ENCODE measurements at regions not wholly inside any gene's neighbourhood (a gene's known extent, or its start where the extent isn't known, plus 50 kb on each side); places are given as distances from the start of the nearest gene placed in this dataset.
A peak's percentile ranks its signal among the peaks of the same experiment; 100 is the strongest.

DNA sequence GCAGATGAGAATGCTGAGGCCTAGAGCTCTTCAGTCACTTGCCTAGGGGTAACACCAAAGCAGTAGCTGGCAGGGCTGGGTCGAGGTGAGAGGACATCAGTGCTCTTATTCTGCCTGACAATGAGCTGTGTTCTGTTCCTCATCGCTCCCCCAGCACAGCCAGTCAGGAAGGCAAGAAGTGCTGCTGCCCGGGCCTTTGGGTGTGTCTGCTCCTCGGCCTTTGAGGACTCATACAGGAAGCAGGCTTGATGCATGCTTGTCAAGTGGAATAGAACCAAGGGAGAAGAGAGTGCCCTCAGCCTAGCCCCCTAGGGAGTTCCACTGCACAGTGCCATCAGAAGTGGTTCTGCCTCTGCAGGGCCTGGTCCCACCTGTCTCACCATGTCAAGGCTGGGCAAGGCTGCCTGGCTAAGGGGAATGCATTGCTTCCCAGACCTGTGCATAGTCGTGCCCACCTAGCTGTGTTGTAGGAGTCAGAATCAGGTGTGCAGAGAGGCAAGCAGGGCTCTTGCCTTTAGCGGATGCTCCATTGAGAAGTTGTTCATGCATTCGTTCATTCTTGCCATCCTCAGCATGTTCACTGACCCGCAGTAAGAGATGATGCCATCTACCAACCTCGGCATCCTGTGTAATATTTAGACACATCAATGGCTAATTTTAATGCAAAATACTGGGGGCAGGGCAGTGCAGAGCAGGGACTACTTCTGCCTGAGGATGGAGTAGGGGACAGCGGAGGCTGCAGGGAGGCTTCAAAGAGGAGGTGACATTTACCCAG is 156.6 kb downstream of the RPS24 start:
- ATAC-seq (ENCODE audit: insufficient read depth, low FRiP score) = peak; percentile 41
- no peak for TF ChIP-seq CTCF (IDR thresholded peaks at IDR 0.05; ENCODE audit: control extremely low read depth, extremely low read depth)
- Histone ChIP-seq H3K36me3 (ENCODE audit: control insufficient read depth in 4 of 4, insufficient read depth in 4 of 4, low read length in 4 of 4) (no peaks in the 10 kb centered on the region), H3K27me3 (ENCODE audit: control insufficient read depth in 3 of 3, insufficient read depth in 3 of 3, low read length in 2 of 3) (no peaks in the 10 kb centered on the region), H3K9ac (ENCODE audit: insufficient read depth in 1 of 2, low read length in 2 of 2) (no peak overlapping the region), H3K4me1 (ENCODE audit: control insufficient read depth in 5 of 5, insufficient read depth in 5 of 5, low read length in 5 of 5) (peaks cover 0 to 7% (median 4%) of the 10 kb centered on the region in 5 donors), H3K4me3 (no peak overlapping the region), H3K9me3 (ENCODE audit: control insufficient read depth in 4 of 4, insufficient read depth in 3 of 4, low read length in 3 of 4) (peaks cover 0 to 8% (median 3%) of the 10 kb centered on the region in 4 donors), H3K27ac (ENCODE audit: low read depth in 1 of 2, low read length in 1 of 2) (no peak overlapping the region)
- WGBS, 2 donors = 74% methylated on average over 10 of the region's 10 CpGs
- DNase-seq = no peak

DNA sequence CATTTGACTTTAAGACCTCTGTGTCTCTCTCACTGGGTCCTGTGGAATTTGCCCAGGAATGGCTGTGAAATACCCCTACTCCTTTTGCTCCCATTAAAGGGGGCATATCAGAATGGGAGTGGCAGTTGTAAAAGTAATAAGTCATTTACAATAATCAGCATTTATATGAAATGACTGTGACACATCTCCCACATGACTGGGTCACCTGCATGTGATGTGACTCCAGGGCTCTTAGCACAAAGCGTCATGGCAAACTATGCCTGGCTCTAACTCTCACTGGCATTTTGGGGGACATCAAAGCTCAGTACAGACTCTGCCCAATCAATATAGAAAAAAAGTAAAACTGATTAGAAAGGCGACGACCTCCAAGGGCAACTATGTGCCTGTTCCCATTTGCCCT is 157.6 kb downstream of the RPS24 start:
- Histone ChIP-seq H3K4me1 (ENCODE audit: control insufficient read depth in 5 of 5, insufficient read depth in 5 of 5, low read length in 5 of 5) (peaks cover 0 to 9% (median 4%) of the 10 kb centered on the region in 5 donors), H3K9ac (ENCODE audit: insufficient read depth in 1 of 2, low read length in 2 of 2) (no peak overlapping the region), H3K4me3 (no peak overlapping the region), H3K27me3 (ENCODE audit: control insufficient read depth in 3 of 3, insufficient read depth in 3 of 3, low read length in 2 of 3) (no peaks in the 10 kb centered on the region), H3K9me3 (ENCODE audit: control insufficient read depth in 4 of 4, insufficient read depth in 3 of 4, low read length in 3 of 4) (peaks cover 0 to 8% (median 3%) of the 10 kb centered on the region in 4 donors), H3K27ac (ENCODE audit: low read depth in 1 of 2, low read length in 1 of 2) (no peak overlapping the region), H3K36me3 (ENCODE audit: control insufficient read depth in 4 of 4, insufficient read depth in 4 of 4, low read length in 4 of 4) (no peaks in the 10 kb centered on the region)
- ATAC-seq (ENCODE audit: insufficient read depth, low FRiP score) (no peak), DNase-seq (no peak)
- WGBS, 2 donors = 96% methylated on average over 3 of the region's 3 CpGs
- TF ChIP-seq CTCF (IDR thresholded peaks at IDR 0.05; ENCODE audit: control extremely low read depth, extremely low read depth) = no peak

- no peak overlapping the region for H3K9ac ChIP-seq (ENCODE audit: insufficient read depth in 1 of 2, low read length in 2 of 2)
- no peak overlapping the region for H3K27ac ChIP-seq (ENCODE audit: low read depth in 1 of 2, low read length in 1 of 2)
- peaks cover 0 to 8% (median 4%) of the 10 kb centered on the region in 4 donors for H3K9me3 ChIP-seq (ENCODE audit: control insufficient read depth in 4 of 4, insufficient read depth in 3 of 4, low read length in 3 of 4)
- ATAC-seq (ENCODE audit: insufficient read depth, low FRiP score) (no peak), DNase-seq (no peak)
- H3K4me3 ChIP-seq = no peak overlapping the region
- H3K27me3 ChIP-seq (ENCODE audit: control insufficient read depth in 3 of 3, insufficient read depth in 3 of 3, low read length in 2 of 3) = no peaks in the 10 kb centered on the region
- peaks cover 0 to 9% (median 4%) of the 10 kb centered on the region in 5 donors for H3K4me1 ChIP-seq (ENCODE audit: control insufficient read depth in 5 of 5, insufficient read depth in 5 of 5, low read length in 5 of 5)
- WGBS, 2 donors = 93 to 94% methylated on average over 1 of the region's 1 CpG
- no peak for TF ChIP-seq CTCF (IDR thresholded peaks at IDR 0.05; ENCODE audit: control extremely low read depth, extremely low read depth)
- no peaks in the 10 kb centered on the region for H3K36me3 ChIP-seq (ENCODE audit: control insufficient read depth in 4 of 4, insufficient read depth in 4 of 4, low read length in 4 of 4)
These were observed 159.5 kb downstream of the RPS24 start for GRCh38 chr10:78193189-78193588.

All from lung (tissue), 11 donors.